BE2C (cell line): ENCODE measurements at regions not wholly inside any gene's neighbourhood (a gene's known extent, or its start where the extent isn't known, plus 50 kb on each side); places are given as distances from the start of the nearest gene placed in this dataset.

Experiments used
- DNase-seq: peaks from one replicate; pipeline ENCODE4 v3.0.0-alpha.2; 2020
- H3K27me3 ChIP-seq: fragments of 250-450 bp; sonication (Bioruptor Pico); 2 replicates; pipeline ENCODE4 v1.5.1; 2020; ENCODE audit warnings: mild to moderate bottlenecking
- H3K36me3 ChIP-seq: fragments of 250-450 bp; sonication (Bioruptor Pico); 2 replicates; pipeline ENCODE4 v1.5.1; 2020; ENCODE audit warnings: mild to moderate bottlenecking
- H3K4me1 ChIP-seq: fragments of 250-450 bp; sonication (Bioruptor Pico); 2 replicates; pipeline ENCODE4 v1.5.1; 2020
- H3K4me3 ChIP-seq: 2 replicates; pipeline ENCODE4 v1.5.1; 2011; ENCODE audit warnings: low read depth, low read length
- H3K9me3 ChIP-seq: fragments of 250-450 bp; sonication (Bioruptor Pico); 2 replicates; pipeline ENCODE4 v1.5.1; 2020
- CTCF ChIP-seq: IDR thresholded peaks from 2 replicates; pipeline ENCODE4 v1.5.1; 2012; ENCODE audit warnings: mild to moderate bottlenecking, low read depth, low read length

- Histone ChIP-seq H3K36me3 (no peaks in the 10 kb centered on the region), H3K4me3 (no peak overlapping the region), H3K27me3 (no peaks in the 10 kb centered on the region), H3K9me3 (no peaks in the 10 kb centered on the region), H3K4me1 (no peaks in the 10 kb centered on the region)
- TF ChIP-seq CTCF, result no peak
- DNase-seq, result no peak
These were observed 120.8 kb upstream of the POU1F1 start for GRCh38 chr3:87397211-87397610.

- no peaks in the 10 kb centered on the region for H3K36me3 ChIP-seq
- DNase-seq, result no peak
- no peaks in the 10 kb centered on the region for H3K4me1 ChIP-seq
- no peaks in the 10 kb centered on the region for H3K27me3 ChIP-seq
- no peak overlapping the region for H3K4me3 ChIP-seq
- TF ChIP-seq CTCF, result no peak
- no peaks in the 10 kb centered on the region for H3K9me3 ChIP-seq
These were observed 114.4 kb upstream of the POU1F1 start for GRCh38 chr3:87390821-87391220.

- DNase-seq, result no peak
- no peak for TF ChIP-seq CTCF
- Histone ChIP-seq H3K4me1 (no peaks in the 10 kb centered on the region), H3K27me3 (no peaks in the 10 kb centered on the region), H3K36me3 (no peaks in the 10 kb centered on the region), H3K4me3 (no peak overlapping the region), H3K9me3 (no peaks in the 10 kb centered on the region)
These were observed 114.0 kb upstream of the POU1F1 start for GRCh38 chr3:87390353-87390752.

- Histone ChIP-seq H3K4me3 (no peak overlapping the region), H3K27me3 (peaks cover 5% of the 10 kb centered on the region), H3K4me1 (no peaks in the 10 kb centered on the region), H3K9me3 (no peaks in the 10 kb centered on the region), H3K36me3 (no peaks in the 10 kb centered on the region)
- no peak for TF ChIP-seq CTCF
- no peak for DNase-seq
These were observed 98.9 kb upstream of the POU1F1 start for GRCh38 chr3:87375231-87375682.

- no peak for DNase-seq
- no peaks in the 10 kb centered on the region for H3K36me3 ChIP-seq
- TF ChIP-seq CTCF, result no peak
- no peaks in the 10 kb centered on the region for H3K4me1 ChIP-seq
- peaks cover 5% of the 10 kb centered on the region for H3K27me3 ChIP-seq
- H3K4me3 ChIP-seq, result no peak overlapping the region
- no peaks in the 10 kb centered on the region for H3K9me3 ChIP-seq
These were observed 93.6 kb upstream of the POU1F1 start for GRCh38 chr3:87370007-87370406.

GRCh38 chr3:87367736-87368135, 91.4 kb upstream of the POU1F1 start:
- H3K4me3 ChIP-seq, result no peak overlapping the region
- H3K9me3 ChIP-seq, result no peaks in the 10 kb centered on the region
- peaks cover 5% of the 10 kb centered on the region for H3K27me3 ChIP-seq
- no peak for TF ChIP-seq CTCF
- H3K4me1 ChIP-seq, result no peaks in the 10 kb centered on the region
- H3K36me3 ChIP-seq, result no peaks in the 10 kb centered on the region
- no peak for DNase-seq
